ENCODE measurements at regions not wholly inside any gene's neighbourhood (a gene's known extent, or its start where the extent isn't known, plus 50 kb on each side); places are given as distances from the start of the nearest gene placed in this dataset.

- DNase-seq, result no peak
These were observed 690.9 kb downstream of the GALR1 start for GRCh38 chr18:77940566-77940965.

GRCh38 chr18:77944533-77944932 lies 694.9 kb downstream of the GALR1 start:
- DNase-seq, result no peak

- DNase-seq, result no peak
These were observed 698.9 kb downstream of the GALR1 start for GRCh38 chr18:77948567-77948966.

GRCh38 chr18:77949355-77949973 lies 699.8 kb downstream of the GALR1 start:
- no peak for DNase-seq

- DNase-seq, result no peak
These were observed 709.6 kb downstream of the GALR1 start for GRCh38 chr18:77959248-77959647.

- DNase-seq, result no peak
These were observed 711.3 kb downstream of the GALR1 start for GRCh38 chr18:77960791-77961410.

GRCh38 chr18:77967071-77967470 lies 717.4 kb downstream of the GALR1 start:
- no peak for DNase-seq

- no peak for DNase-seq
These were observed 718.1 kb downstream of the GALR1 start for GRCh38 chr18:77967791-77968190.

GRCh38 chr18:77969972-77970371 lies 720.3 kb downstream of the GALR1 start:
- no peak for DNase-seq

- DNase-seq, result no peak
These were observed 721.2 kb downstream of the GALR1 start for GRCh38 chr18:77970814-77971213.

GRCh38 chr18:77973745-77974144 lies 724.1 kb downstream of the GALR1 start:
- no peak for DNase-seq

- DNase-seq, result no peak
These were observed 724.7 kb downstream of the GALR1 start for GRCh38 chr18:77974329-77974728.

GRCh38 chr18:77977331-77977730 lies 727.7 kb downstream of the GALR1 start:
- DNase-seq, result no peak

GRCh38 chr18:77980275-77980674 lies 730.6 kb downstream of the GALR1 start:
- no peak for DNase-seq

- DNase-seq, result no peak
These were observed 732.2 kb downstream of the GALR1 start for GRCh38 chr18:77981874-77982273.

- DNase-seq, result no peak
These were observed 733.6 kb downstream of the GALR1 start for GRCh38 chr18:77983270-77983669.

- no peak for DNase-seq
These were observed 734.5 kb downstream of the GALR1 start for GRCh38 chr18:77984178-77984577.

GRCh38 chr18:77984833-77985232 lies 735.2 kb downstream of the GALR1 start:
- no peak for DNase-seq

- no peak for DNase-seq
These were observed 736.1 kb downstream of the GALR1 start for GRCh38 chr18:77985526-77986281.

- DNase-seq, result no peak
These were observed 740.5 kb downstream of the GALR1 start for GRCh38 chr18:77990131-77990530.

GRCh38 chr18:77990901-77991300 lies 741.3 kb downstream of the GALR1 start:
- no peak for DNase-seq

- no peak for DNase-seq
These were observed 742.4 kb downstream of the GALR1 start for GRCh38 chr18:77992057-77992456.

- DNase-seq, result no peak
These were observed 743.7 kb downstream of the GALR1 start for GRCh38 chr18:77993188-77993981.
